ENCODE measurements at regions not wholly inside any gene's neighbourhood (a gene's known extent, or its start where the extent isn't known, plus 50 kb on each side); places are given as distances from the start of the nearest gene placed in this dataset.

DNA sequence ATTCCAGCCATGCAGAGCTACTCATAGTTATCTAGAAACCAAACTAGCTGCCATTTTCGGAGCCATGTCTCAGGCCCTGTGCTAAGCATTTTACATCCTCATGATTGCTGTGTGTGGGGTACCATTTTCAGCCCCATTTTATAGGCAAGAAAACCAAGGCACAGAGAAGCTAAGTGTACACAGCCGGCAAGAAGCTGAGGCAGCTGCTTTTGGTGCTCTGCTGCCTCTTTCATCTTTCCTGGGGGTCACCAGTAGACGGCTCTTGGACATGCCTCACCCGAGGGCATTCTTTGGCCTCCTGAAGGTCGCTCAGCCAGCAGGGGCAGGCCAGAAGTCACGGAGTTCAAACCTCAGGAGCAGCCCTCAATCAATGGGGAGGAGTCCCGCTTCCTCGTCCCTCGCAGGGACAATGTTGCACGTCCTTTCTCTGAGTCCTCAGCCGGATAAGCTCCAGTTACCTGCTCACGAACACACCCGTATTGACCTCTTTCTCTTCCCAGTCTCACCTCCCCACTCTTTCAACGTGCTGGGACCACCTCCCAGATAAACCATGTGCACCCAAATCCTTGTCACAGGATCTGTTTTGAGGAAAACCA lies 82.6 kb upstream of the BLCAP start:
- TF ChIP-seq POLR2AphosphoS5 (IDR thresholded peaks at IDR 0.05; ENCODE audit: insufficient read depth in 1 of 2, low read depth in 1 of 2): no peak
- TF ChIP-seq, protein P1, sequence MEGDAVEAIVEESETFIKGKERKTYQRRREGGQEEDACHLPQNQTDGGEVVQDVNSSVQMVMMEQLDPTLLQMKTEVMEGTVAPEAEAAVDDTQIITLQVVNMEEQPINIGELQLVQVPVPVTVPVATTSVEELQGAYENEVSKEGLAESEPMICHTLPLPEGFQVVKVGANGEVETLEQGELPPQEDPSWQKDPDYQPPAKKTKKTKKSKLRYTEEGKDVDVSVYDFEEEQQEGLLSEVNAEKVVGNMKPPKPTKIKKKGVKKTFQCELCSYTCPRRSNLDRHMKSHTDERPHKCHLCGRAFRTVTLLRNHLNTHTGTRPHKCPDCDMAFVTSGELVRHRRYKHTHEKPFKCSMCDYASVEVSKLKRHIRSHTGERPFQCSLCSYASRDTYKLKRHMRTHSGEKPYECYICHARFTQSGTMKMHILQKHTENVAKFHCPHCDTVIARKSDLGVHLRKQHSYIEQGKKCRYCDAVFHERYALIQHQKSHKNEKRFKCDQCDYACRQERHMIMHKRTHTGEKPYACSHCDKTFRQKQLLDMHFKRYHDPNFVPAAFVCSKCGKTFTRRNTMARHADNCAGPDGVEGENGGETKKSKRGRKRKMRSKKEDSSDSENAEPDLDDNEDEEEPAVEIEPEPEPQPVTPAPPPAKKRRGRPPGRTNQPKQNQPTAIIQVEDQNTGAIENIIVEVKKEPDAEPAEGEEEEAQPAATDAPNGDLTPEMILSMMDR (IDR thresholded peaks at IDR 0.05): no peak
